OCI-LY3 (cell line): ENCODE measurements at regions not wholly inside any gene's neighbourhood (a gene's known extent, or its start where the extent isn't known, plus 50 kb on each side); places are given as distances from the start of the nearest gene placed in this dataset.

ENCODE experiments used
- CTCF ChIP-seq: fragments of 200-600, 300-600 bp; sonication (generic); IDR thresholded peaks from 2 replicates; pipeline ENCODE4 v1.5.1; 2014; ENCODE audit warnings: antibody characterized with exemption, low read length, low read depth
- EZH2phosphoT487 ChIP-seq: fragments of 200-600 bp; shearing (Covaris generic); IDR thresholded peaks from 2 replicates; pipeline ENCODE4 v1.6.1; 2018; ENCODE audit warnings: antibody characterized with exemption, mixed run types, low read depth

- no peak for TF ChIP-seq CTCF
- TF ChIP-seq EZH2phosphoT487 = no peak
Observed at GRCh38 chr16:16923479-16923878, 544.5 kb downstream of the NPIPA7 start.
